ENCODE measurements at regions not wholly inside any gene's neighbourhood (a gene's known extent, or its start where the extent isn't known, plus 50 kb on each side); places are given as distances from the start of the nearest gene placed in this dataset.

- peak; percentile 2 for TF ChIP-seq CTCF (IDR thresholded peaks at IDR 0.05)
- Histone ChIP-seq H3K79me2 (no peaks in the 10 kb centered on the region), H2AFZ (peak overlapping the region; percentile 51), H3K27ac (no peak overlapping the region), H3K4me1 (peaks cover 8% of the 10 kb centered on the region), H3K36me3 (ENCODE audit: control insufficient read depth, insufficient read depth, low read length) (no peaks in the 10 kb centered on the region), H3K4me2 (ENCODE audit: low read length) (no peak overlapping the region), H3K9me3 (ENCODE audit: control insufficient read depth, low read length) (no peaks in the 10 kb centered on the region), H3K4me3 (ENCODE audit: low read depth, low read length) (no peak overlapping the region), H3K9ac (no peak overlapping the region), H3K27me3 (ENCODE audit: control insufficient read depth, insufficient read depth, low read length) (no peaks in the 10 kb centered on the region)
Observed at GRCh38 chr2:179341152-179341866, 76.7 kb upstream of the SESTD1 start.

GRCh38 chr2:179340678-179341077, 76.0 kb upstream of the SESTD1 start:
- Histone ChIP-seq H3K4me2 (ENCODE audit: low read length) (no peak overlapping the region), H3K27ac (no peak overlapping the region), H2AFZ (peak overlapping the region; percentile 12), H3K27me3 (ENCODE audit: control insufficient read depth, insufficient read depth, low read length) (no peaks in the 10 kb centered on the region), H3K9ac (no peak overlapping the region), H3K4me1 (peaks cover 8% of the 10 kb centered on the region), H3K9me3 (ENCODE audit: control insufficient read depth, low read length) (no peaks in the 10 kb centered on the region), H3K79me2 (no peaks in the 10 kb centered on the region), H3K4me3 (ENCODE audit: low read depth, low read length) (no peak overlapping the region), H3K36me3 (ENCODE audit: control insufficient read depth, insufficient read depth, low read length) (no peaks in the 10 kb centered on the region)
- peak; percentile 31 for TF ChIP-seq CTCF (IDR thresholded peaks at IDR 0.05)

- Histone ChIP-seq H3K9ac (no peak overlapping the region), H3K27me3 (ENCODE audit: control insufficient read depth, insufficient read depth, low read length) (no peaks in the 10 kb centered on the region), H3K79me2 (no peaks in the 10 kb centered on the region), H3K4me3 (ENCODE audit: low read depth, low read length) (no peak overlapping the region), H2AFZ (no peak overlapping the region), H3K36me3 (ENCODE audit: control insufficient read depth, insufficient read depth, low read length) (no peaks in the 10 kb centered on the region), H3K4me1 (no peaks in the 10 kb centered on the region), H3K27ac (no peak overlapping the region), H3K4me2 (ENCODE audit: low read length) (no peak overlapping the region), H3K9me3 (ENCODE audit: control insufficient read depth, low read length) (no peaks in the 10 kb centered on the region)
- no peak for TF ChIP-seq CTCF (IDR thresholded peaks at IDR 0.05)
Observed at GRCh38 chr2:179338681-179339080, 74.0 kb upstream of the SESTD1 start.

- Histone ChIP-seq H3K79me2 (no peaks in the 10 kb centered on the region), H3K27ac (no peak overlapping the region), H3K27me3 (ENCODE audit: control insufficient read depth, insufficient read depth, low read length) (no peaks in the 10 kb centered on the region), H3K9me3 (ENCODE audit: control insufficient read depth, low read length) (no peaks in the 10 kb centered on the region), H3K4me1 (no peaks in the 10 kb centered on the region), H3K4me3 (ENCODE audit: low read depth, low read length) (no peak overlapping the region), H3K9ac (no peak overlapping the region), H3K36me3 (ENCODE audit: control insufficient read depth, insufficient read depth, low read length) (no peaks in the 10 kb centered on the region), H2AFZ (no peak overlapping the region), H3K4me2 (ENCODE audit: low read length) (no peak overlapping the region)
- TF ChIP-seq CTCF (IDR thresholded peaks at IDR 0.05), result no peak
Observed at GRCh38 chr2:179336782-179337534, 72.3 kb upstream of the SESTD1 start.

Measured in parathyroid adenoma (tissue), 2 donors.